ENCODE measurements at regions not wholly inside any gene's neighbourhood (a gene's known extent, or its start where the extent isn't known, plus 50 kb on each side); places are given as distances from the start of the nearest gene placed in this dataset.

GRCh38 chr1:96997717-96998116, 276.1 kb downstream of the PTBP2 start:
- DNase-seq: no peak

- no peak for DNase-seq
Measured at GRCh38 chr1:96998466-96998865, 276.9 kb downstream of the PTBP2 start.

- DNase-seq: no peak
Measured at GRCh38 chr1:96999191-96999590, 277.6 kb downstream of the PTBP2 start.

- DNase-seq: no peak
Measured at GRCh38 chr1:97004054-97004453, 282.5 kb downstream of the PTBP2 start.

GRCh38 chr1:97004743-97005142, 283.2 kb downstream of the PTBP2 start:
- no peak for DNase-seq

- DNase-seq: no peak
Measured at GRCh38 chr1:97006044-97006661, 284.6 kb downstream of the PTBP2 start.

- no peak for DNase-seq
Measured at GRCh38 chr1:97007840-97008604, 286.4 kb downstream of the PTBP2 start.

- DNase-seq: no peak
Measured at GRCh38 chr1:97010566-97011264, 289.1 kb downstream of the PTBP2 start.

- DNase-seq: peak; percentile 25
Measured at GRCh38 chr1:97013136-97013535, 291.6 kb downstream of the PTBP2 start.

- DNase-seq: no peak
Measured at GRCh38 chr1:97013941-97014340, 292.4 kb downstream of the PTBP2 start.

- no peak for DNase-seq
Measured at GRCh38 chr1:97014426-97014825, 292.8 kb downstream of the PTBP2 start.

GRCh38 chr1:97017895-97018294, 296.3 kb downstream of the PTBP2 start:
- no peak for DNase-seq

Measured in hindlimb muscle (tissue), 1 donor.